Tibial nerve (tissue), 3 donors: ENCODE measurements at regions not wholly inside any gene's neighbourhood (a gene's known extent, or its start where the extent isn't known, plus 50 kb on each side); places are given as distances from the start of the nearest gene placed in this dataset.

Experiments
- POLR2A ChIP-seq, 2 donors: fragments of 450-650 bp; IDR thresholded peaks; one replicate each; pipeline ENCODE4 v1.6.1; 2017; ENCODE audit warnings: antibody characterized with exemption in 2 of 2, mild to moderate bottlenecking in 2 of 2, moderate library complexity in 2 of 2
- TF ChIP-seq, protein P1 (sequence below), 5 experiments: fragments of 200-600 bp in 3 of 5; fragments of 450-650 bp in 2 of 5; sonication (generic) in 3 of 5; IDR thresholded peaks; one replicate each; pipeline ENCODE4 v1.5.1; 2016 to 2019; ENCODE audit warnings: antibody characterized with exemption in 5 of 5, mild to moderate bottlenecking in 3 of 5, moderate library complexity in 2 of 5

DNA sequence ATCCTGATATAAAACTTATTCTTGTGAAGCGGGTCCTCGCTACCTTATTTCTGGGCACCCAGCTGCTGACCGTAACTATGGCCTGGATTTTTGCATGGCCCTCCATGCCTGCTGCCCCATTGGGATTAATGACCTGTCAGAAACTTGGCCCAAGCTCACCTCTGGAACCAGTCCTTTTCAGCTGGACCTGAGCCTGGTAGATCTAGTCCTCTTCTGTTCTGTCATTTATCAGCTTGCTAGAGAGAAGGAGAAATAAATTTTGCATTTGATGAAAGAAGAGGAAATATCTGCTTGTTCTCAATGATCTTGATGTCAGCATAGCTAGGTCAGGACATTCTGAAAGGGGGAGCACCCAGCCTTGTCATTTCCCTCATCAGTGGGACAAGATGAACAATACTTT lies 387.8 kb upstream of the LARGE1 start:
- TF ChIP-seq POLR2A (IDR thresholded peaks at IDR 0.05): no peak
- TF ChIP-seq, protein P1, sequence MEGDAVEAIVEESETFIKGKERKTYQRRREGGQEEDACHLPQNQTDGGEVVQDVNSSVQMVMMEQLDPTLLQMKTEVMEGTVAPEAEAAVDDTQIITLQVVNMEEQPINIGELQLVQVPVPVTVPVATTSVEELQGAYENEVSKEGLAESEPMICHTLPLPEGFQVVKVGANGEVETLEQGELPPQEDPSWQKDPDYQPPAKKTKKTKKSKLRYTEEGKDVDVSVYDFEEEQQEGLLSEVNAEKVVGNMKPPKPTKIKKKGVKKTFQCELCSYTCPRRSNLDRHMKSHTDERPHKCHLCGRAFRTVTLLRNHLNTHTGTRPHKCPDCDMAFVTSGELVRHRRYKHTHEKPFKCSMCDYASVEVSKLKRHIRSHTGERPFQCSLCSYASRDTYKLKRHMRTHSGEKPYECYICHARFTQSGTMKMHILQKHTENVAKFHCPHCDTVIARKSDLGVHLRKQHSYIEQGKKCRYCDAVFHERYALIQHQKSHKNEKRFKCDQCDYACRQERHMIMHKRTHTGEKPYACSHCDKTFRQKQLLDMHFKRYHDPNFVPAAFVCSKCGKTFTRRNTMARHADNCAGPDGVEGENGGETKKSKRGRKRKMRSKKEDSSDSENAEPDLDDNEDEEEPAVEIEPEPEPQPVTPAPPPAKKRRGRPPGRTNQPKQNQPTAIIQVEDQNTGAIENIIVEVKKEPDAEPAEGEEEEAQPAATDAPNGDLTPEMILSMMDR (IDR thresholded peaks at IDR 0.05): no peak
